SK-N-SH (cell line): ENCODE measurements at regions not wholly inside any gene's neighbourhood (a gene's known extent, or its start where the extent isn't known, plus 50 kb on each side); places are given as distances from the start of the nearest gene placed in this dataset.

Source experiments
- EP300 ChIP-seq, 2 experiments: IDR thresholded peaks; 2 replicates each; pipeline versions ENCODE4 v1.4.0 to v1.6.1; 2012; ENCODE audit warnings: borderline replicate concordance in 1 of 2, low read depth in 1 of 2, low read length in 1 of 2
- FOXJ3 ChIP-seq: sonication (generic); formaldehyde crosslinking; IDR thresholded peaks from 2 replicates; pipeline ENCODE4 v1.5.1; 2020; ENCODE audit warnings: mild to moderate bottlenecking, missing genetic modification reagents
- GATA2 ChIP-seq: sonication (generic); formaldehyde crosslinking; IDR thresholded peaks from 2 replicates; pipeline ENCODE4 v1.5.0; 2020; ENCODE audit warnings: mild to moderate bottlenecking, missing genetic modification reagents
- POLR2AphosphoS5 ChIP-seq: IDR thresholded peaks from 2 replicates; pipeline ENCODE4 v1.6.1; 2012; ENCODE audit warnings: low read depth, low read length
- RFX5 ChIP-seq: IDR thresholded peaks from 2 replicates; pipeline ENCODE4 v1.6.1; 2012; ENCODE audit warnings: mild to moderate bottlenecking, improper control_type of control experiment, low read length
- RXRA ChIP-seq: IDR thresholded peaks from 2 replicates; pipeline ENCODE4 v1.4.0; 2012; ENCODE audit warnings: low read depth, mild to moderate bottlenecking, borderline replicate concordance
- TAF1 ChIP-seq: IDR thresholded peaks from 2 replicates; pipeline ENCODE4 v1.6.1; 2012; ENCODE audit warnings: low read depth, mild to moderate bottlenecking, low read length, moderate library complexity, borderline replicate concordance
- TEAD4 ChIP-seq: IDR thresholded peaks from 2 replicates; pipeline ENCODE4 v1.4.0; 2012; ENCODE audit warnings: mild to moderate bottlenecking, borderline replicate concordance; ENCODE audit not compliant: insufficient read depth
- TF ChIP-seq, protein P1 (sequence below): IDR thresholded peaks from 2 replicates; pipeline ENCODE4 v1.4.0; 2012; ENCODE audit warnings: low read depth, borderline replicate concordance
- TF ChIP-seq, protein P2 (sequence below): fragments of 200-600 bp; sonication (generic); IDR thresholded peaks from 2 replicates; pipeline ENCODE4 v1.6.1; 2017; ENCODE audit warnings: antibody characterized with exemption, mild to moderate bottlenecking, moderate library complexity
- TF ChIP-seq, protein P3 (sequence below): IDR thresholded peaks from 2 replicates; pipeline ENCODE4; 2012
- TF ChIP-seq, protein P4 (sequence below): IDR thresholded peaks from 2 replicates; pipeline ENCODE4 v1.4.0; 2012; ENCODE audit warnings: low read depth
- TF ChIP-seq, protein P5 (sequence below): fragments of 150-350 bp; IDR thresholded peaks from 2 replicates; pipeline ENCODE4 v1.6.1; 2017; ENCODE audit warnings: antibody characterized with exemption, low read length, low read depth, borderline replicate concordance
- TF ChIP-seq, protein P6 (sequence below): IDR thresholded peaks from 2 replicates; pipeline ENCODE4 v1.6.1; 2012; ENCODE audit warnings: mild to moderate bottlenecking, low read depth, low read length, moderate library complexity

DNA sequence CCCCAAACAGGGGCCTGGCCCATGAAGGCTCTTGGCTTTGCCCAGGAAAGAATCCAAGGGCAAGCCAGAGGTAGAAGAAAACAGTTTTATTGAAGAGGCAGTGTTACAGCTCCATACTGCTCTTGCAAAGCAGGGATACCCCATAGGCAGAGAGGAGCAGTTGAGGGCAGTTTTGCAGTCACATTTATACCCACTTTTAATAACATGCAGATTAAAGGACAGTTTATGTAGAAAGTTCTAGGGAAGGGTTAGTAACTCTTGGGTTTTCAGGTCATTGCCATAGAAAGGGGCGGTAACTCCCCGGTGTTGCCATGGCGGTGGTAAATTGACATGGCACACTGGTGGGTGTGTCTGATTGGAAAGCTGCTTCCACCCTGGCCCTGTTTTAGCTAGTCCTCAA is 80.5 kb upstream of the GNAZ start:
- TF ChIP-seq, protein P1, sequence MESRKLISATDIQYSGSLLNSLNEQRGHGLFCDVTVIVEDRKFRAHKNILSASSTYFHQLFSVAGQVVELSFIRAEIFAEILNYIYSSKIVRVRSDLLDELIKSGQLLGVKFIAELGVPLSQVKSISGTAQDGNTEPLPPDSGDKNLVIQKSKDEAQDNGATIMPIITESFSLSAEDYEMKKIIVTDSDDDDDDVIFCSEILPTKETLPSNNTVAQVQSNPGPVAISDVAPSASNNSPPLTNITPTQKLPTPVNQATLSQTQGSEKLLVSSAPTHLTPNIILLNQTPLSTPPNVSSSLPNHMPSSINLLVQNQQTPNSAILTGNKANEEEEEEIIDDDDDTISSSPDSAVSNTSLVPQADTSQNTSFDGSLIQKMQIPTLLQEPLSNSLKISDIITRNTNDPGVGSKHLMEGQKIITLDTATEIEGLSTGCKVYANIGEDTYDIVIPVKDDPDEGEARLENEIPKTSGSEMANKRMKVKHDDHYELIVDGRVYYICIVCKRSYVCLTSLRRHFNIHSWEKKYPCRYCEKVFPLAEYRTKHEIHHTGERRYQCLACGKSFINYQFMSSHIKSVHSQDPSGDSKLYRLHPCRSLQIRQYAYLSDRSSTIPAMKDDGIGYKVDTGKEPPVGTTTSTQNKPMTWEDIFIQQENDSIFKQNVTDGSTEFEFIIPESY, result no peak
- TF ChIP-seq EP300 (IDR thresholded peaks at IDR 0.05; ENCODE audit: borderline replicate concordance in 1 of 2, low read depth in 1 of 2, low read length in 1 of 2) (no peak), POLR2AphosphoS5 (no peak), TAF1 (no peak), RXRA (no peak), RFX5 (no peak), GATA2 (CRISPR knock-in tag) (no peak), FOXJ3 (CRISPR knock-in tag) (no peak), TEAD4 (no peak)
- TF ChIP-seq, protein P2, sequence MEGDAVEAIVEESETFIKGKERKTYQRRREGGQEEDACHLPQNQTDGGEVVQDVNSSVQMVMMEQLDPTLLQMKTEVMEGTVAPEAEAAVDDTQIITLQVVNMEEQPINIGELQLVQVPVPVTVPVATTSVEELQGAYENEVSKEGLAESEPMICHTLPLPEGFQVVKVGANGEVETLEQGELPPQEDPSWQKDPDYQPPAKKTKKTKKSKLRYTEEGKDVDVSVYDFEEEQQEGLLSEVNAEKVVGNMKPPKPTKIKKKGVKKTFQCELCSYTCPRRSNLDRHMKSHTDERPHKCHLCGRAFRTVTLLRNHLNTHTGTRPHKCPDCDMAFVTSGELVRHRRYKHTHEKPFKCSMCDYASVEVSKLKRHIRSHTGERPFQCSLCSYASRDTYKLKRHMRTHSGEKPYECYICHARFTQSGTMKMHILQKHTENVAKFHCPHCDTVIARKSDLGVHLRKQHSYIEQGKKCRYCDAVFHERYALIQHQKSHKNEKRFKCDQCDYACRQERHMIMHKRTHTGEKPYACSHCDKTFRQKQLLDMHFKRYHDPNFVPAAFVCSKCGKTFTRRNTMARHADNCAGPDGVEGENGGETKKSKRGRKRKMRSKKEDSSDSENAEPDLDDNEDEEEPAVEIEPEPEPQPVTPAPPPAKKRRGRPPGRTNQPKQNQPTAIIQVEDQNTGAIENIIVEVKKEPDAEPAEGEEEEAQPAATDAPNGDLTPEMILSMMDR, result no peak
- TF ChIP-seq, protein P3, sequence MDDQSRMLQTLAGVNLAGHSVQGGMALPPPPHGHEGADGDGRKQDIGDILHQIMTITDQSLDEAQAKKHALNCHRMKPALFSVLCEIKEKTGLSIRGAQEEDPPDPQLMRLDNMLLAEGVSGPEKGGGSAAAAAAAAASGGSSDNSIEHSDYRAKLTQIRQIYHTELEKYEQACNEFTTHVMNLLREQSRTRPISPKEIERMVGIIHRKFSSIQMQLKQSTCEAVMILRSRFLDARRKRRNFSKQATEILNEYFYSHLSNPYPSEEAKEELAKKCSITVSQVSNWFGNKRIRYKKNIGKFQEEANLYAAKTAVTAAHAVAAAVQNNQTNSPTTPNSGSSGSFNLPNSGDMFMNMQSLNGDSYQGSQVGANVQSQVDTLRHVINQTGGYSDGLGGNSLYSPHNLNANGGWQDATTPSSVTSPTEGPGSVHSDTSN, result no peak
- TF ChIP-seq, protein P4, sequence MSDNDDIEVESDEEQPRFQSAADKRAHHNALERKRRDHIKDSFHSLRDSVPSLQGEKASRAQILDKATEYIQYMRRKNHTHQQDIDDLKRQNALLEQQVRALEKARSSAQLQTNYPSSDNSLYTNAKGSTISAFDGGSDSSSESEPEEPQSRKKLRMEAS, result no peak
- TF ChIP-seq, protein P5, sequence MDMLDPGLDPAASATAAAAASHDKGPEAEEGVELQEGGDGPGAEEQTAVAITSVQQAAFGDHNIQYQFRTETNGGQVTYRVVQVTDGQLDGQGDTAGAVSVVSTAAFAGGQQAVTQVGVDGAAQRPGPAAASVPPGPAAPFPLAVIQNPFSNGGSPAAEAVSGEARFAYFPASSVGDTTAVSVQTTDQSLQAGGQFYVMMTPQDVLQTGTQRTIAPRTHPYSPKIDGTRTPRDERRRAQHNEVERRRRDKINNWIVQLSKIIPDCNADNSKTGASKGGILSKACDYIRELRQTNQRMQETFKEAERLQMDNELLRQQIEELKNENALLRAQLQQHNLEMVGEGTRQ, result no peak
- TF ChIP-seq, protein P6, sequence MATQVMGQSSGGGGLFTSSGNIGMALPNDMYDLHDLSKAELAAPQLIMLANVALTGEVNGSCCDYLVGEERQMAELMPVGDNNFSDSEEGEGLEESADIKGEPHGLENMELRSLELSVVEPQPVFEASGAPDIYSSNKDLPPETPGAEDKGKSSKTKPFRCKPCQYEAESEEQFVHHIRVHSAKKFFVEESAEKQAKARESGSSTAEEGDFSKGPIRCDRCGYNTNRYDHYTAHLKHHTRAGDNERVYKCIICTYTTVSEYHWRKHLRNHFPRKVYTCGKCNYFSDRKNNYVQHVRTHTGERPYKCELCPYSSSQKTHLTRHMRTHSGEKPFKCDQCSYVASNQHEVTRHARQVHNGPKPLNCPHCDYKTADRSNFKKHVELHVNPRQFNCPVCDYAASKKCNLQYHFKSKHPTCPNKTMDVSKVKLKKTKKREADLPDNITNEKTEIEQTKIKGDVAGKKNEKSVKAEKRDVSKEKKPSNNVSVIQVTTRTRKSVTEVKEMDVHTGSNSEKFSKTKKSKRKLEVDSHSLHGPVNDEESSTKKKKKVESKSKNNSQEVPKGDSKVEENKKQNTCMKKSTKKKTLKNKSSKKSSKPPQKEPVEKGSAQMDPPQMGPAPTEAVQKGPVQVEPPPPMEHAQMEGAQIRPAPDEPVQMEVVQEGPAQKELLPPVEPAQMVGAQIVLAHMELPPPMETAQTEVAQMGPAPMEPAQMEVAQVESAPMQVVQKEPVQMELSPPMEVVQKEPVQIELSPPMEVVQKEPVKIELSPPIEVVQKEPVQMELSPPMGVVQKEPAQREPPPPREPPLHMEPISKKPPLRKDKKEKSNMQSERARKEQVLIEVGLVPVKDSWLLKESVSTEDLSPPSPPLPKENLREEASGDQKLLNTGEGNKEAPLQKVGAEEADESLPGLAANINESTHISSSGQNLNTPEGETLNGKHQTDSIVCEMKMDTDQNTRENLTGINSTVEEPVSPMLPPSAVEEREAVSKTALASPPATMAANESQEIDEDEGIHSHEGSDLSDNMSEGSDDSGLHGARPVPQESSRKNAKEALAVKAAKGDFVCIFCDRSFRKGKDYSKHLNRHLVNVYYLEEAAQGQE, result no peak
